ENCODE measurements at regions not wholly inside any gene's neighbourhood (a gene's known extent, or its start where the extent isn't known, plus 50 kb on each side); places are given as distances from the start of the nearest gene placed in this dataset.

DNA sequence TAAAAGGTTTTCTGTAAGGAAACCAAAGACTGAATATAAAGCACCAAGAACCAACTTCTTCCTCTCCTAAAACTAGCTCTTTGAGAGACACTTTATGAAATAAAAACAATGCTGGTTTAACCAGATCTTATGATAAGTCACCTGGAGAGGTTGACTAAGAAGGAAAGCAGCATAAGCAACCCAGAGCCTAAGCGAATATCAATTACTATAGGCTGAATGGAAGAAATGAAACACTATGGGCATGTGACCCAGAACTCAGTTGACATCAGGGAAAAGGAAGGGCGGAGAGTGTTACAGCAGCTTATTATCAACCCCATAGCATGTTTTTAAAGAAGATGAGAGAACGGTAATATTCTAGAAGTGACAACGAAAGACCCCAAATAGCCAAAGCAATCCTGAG lies 94.1 kb upstream of the STMND1 start:
- Histone ChIP-seq H3K36me3 (no peaks in the 10 kb centered on the region), H3K27me3 (no peaks in the 10 kb centered on the region), H3K4me1 (peaks cover 0 to under 1% (median 0%) of the 10 kb centered on the region in 4 donors), H3K9me3 (peaks cover 0 to 5% (median 0%) of the 10 kb centered on the region in 4 donors), H3K27ac (no peak overlapping the region), H3K4me3 (no peak overlapping the region)
- ATAC-seq (ENCODE audit: low FRiP score in 2 of 2), result no peak
- DNase-seq, result no peak
- WGBS, 2 donors, result 83 to 90% methylated on average over 4 of the region's 4 CpGs
- TF ChIP-seq EP300 (IDR thresholded peaks at IDR 0.05) (no peak), POLR2AphosphoS5 (IDR thresholded peaks at IDR 0.05) (no peak), POLR2A (IDR thresholded peaks at IDR 0.05) (no peak)
- TF ChIP-seq, protein P1, sequence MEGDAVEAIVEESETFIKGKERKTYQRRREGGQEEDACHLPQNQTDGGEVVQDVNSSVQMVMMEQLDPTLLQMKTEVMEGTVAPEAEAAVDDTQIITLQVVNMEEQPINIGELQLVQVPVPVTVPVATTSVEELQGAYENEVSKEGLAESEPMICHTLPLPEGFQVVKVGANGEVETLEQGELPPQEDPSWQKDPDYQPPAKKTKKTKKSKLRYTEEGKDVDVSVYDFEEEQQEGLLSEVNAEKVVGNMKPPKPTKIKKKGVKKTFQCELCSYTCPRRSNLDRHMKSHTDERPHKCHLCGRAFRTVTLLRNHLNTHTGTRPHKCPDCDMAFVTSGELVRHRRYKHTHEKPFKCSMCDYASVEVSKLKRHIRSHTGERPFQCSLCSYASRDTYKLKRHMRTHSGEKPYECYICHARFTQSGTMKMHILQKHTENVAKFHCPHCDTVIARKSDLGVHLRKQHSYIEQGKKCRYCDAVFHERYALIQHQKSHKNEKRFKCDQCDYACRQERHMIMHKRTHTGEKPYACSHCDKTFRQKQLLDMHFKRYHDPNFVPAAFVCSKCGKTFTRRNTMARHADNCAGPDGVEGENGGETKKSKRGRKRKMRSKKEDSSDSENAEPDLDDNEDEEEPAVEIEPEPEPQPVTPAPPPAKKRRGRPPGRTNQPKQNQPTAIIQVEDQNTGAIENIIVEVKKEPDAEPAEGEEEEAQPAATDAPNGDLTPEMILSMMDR (IDR thresholded peaks at IDR 0.05), result no peak

DNA sequence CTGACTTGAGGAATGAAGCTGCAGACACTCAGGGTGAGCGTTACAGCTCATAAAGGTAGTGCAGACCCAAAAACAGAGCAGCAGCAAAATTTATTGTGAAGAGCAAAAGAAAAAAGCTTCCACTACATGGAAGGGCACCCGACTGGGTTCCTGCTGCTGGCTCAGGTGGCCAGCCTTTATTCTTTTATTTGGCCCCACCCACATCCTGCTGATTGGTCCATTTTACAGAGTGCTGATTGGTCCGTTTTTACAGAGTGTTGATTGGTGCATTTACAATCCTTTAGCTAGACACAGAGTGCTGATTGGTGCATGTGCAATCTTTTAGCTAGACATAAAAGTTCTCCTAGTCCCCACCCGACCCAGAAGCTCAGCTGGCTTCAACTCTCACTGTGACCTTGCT lies 95.3 kb upstream of the STMND1 start:
- H3K4me1 ChIP-seq, result no peaks in the 10 kb centered on the region
- TF ChIP-seq, protein P1 (IDR thresholded peaks at IDR 0.05), result no peak
- TF ChIP-seq POLR2AphosphoS5 (IDR thresholded peaks at IDR 0.05) (no peak), EP300 (IDR thresholded peaks at IDR 0.05) (no peak), POLR2A (IDR thresholded peaks at IDR 0.05) (no peak)
- no peak overlapping the region for H3K4me3 ChIP-seq
- H3K9me3 ChIP-seq, result peaks cover 0 to 5% (median 0%) of the 10 kb centered on the region in 4 donors
- H3K36me3 ChIP-seq, result no peaks in the 10 kb centered on the region
- H3K27ac ChIP-seq, result no peak overlapping the region
- ATAC-seq (ENCODE audit: low FRiP score in 2 of 2) (no peak), DNase-seq (no peak)
- H3K27me3 ChIP-seq, result no peaks in the 10 kb centered on the region
- WGBS, 2 donors, result 91% methylated on average over 4 of the region's 4 CpGs

DNA sequence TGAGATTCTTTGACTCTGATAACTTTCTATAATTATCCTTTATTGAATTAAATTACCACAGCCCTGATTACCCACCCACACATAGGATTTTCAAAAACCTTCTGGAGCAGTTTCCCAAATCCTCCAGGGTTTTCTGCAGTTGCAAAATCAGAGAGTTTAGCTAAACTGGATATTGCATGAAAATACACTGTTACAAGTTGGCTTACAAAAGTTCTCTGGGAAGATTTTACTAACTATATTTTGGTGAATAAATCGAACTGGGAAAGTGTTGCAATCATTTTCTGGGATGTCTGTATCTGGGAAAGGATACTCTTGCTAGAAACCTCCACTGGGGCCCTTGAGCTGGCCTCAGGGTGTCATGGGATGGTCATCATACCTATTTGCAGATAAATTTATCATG lies 97.6 kb upstream of the STMND1 start:
- TF ChIP-seq, protein P1 (IDR thresholded peaks at IDR 0.05), result no peak
- TF ChIP-seq EP300 (IDR thresholded peaks at IDR 0.05) (no peak), POLR2A (IDR thresholded peaks at IDR 0.05) (no peak), POLR2AphosphoS5 (IDR thresholded peaks at IDR 0.05) (no peak)
- 40 to 52% methylated on average over 1 of the region's 1 CpG for WGBS, 2 donors
- H3K36me3 ChIP-seq, result no peaks in the 10 kb centered on the region
- DNase-seq, result no peak
- no peak overlapping the region for H3K27ac ChIP-seq
- peaks cover 0 to 5% (median under 1%) of the 10 kb centered on the region in 4 donors for H3K4me1 ChIP-seq
- no peaks in the 10 kb centered on the region for H3K27me3 ChIP-seq
- peak in 1 of 2 donors; percentile 19 for ATAC-seq (ENCODE audit: low FRiP score in 2 of 2)
- no peak overlapping the region for H3K4me3 ChIP-seq
- H3K9me3 ChIP-seq, result peaks cover 0 to 5% (median 0%) of the 10 kb centered on the region in 4 donors

DNA sequence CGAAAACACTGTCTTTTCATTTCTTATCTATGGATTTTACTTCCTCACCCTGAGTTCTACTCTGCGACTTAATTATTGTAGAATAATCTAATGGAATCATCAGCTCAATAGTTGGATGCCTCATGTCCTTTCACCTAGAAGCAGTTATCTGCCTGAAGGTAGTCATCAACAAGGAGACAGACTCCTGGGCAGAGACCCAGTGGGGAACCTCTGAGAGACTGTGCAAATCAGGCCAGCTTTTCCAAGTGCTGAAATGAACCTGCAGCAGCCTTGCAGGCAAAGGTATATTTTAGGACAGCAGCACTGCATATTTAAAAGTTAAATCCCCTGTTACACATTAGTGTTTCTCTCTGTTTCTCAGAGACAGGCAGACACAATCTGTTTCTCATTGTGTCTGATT lies 99.7 kb upstream of the STMND1 start:
- Histone ChIP-seq H3K9me3 (no peaks in the 10 kb centered on the region), H3K27ac (no peak overlapping the region), H3K4me3 (no peak overlapping the region), H3K36me3 (no peaks in the 10 kb centered on the region), H3K4me1 (peaks cover 0 to 6% (median 5%) of the 10 kb centered on the region in 4 donors), H3K27me3 (no peaks in the 10 kb centered on the region)
- no peak for DNase-seq
- WGBS, 2 donors, result 81 to 90% methylated on average over 2 of the region's 2 CpGs
- TF ChIP-seq POLR2A (IDR thresholded peaks at IDR 0.05) (no peak), POLR2AphosphoS5 (IDR thresholded peaks at IDR 0.05) (no peak), EP300 (IDR thresholded peaks at IDR 0.05) (no peak)
- TF ChIP-seq, protein P1 (IDR thresholded peaks at IDR 0.05), result no peak
- ATAC-seq (ENCODE audit: low FRiP score in 2 of 2), result no peak

DNA sequence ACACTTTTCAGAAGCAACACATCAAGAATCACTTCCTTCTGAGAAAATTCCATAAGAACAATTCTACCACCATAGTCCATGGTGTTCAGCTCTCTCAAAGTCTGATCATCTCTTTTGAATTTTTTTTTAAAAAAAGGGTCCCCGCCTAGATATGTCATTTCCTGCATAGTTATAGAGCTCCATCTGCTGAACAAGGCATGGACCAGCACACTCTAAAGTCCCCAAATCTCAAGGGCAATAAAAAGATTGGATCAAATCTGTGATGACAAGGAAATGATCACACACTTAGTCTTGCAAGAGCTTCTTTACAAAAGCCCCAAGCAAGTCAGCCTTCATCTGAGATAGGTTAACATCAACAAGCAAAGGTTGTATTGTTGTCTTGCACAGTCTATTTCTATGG lies 100.7 kb upstream of the STMND1 start:
- no peaks in the 10 kb centered on the region for H3K27me3 ChIP-seq
- WGBS, 2 donors, result 52 to 57% methylated on average over 1 of the region's 1 CpG
- no peak for ATAC-seq (ENCODE audit: low FRiP score in 2 of 2)

More for the DNA sequence above, 100.7 kb upstream of the STMND1 start:
- Histone ChIP-seq H3K4me1 (peaks cover 0 to 6% (median 5%) of the 10 kb centered on the region in 4 donors), H3K27ac (no peak overlapping the region), H3K36me3 (no peaks in the 10 kb centered on the region), H3K4me3 (no peak overlapping the region), H3K9me3 (no peaks in the 10 kb centered on the region)
- TF ChIP-seq POLR2AphosphoS5 (IDR thresholded peaks at IDR 0.05), result no peak
- no peak for TF ChIP-seq POLR2A (IDR thresholded peaks at IDR 0.05)
- TF ChIP-seq EP300 (IDR thresholded peaks at IDR 0.05), result no peak
- TF ChIP-seq, protein P1 (IDR thresholded peaks at IDR 0.05), result no peak
- no peak for DNase-seq

Data from upper lobe of left lung (tissue), 6 donors.